Fibroblast of pulmonary artery (primary cell): ENCODE measurements at regions not wholly inside any gene's neighbourhood (a gene's known extent, or its start where the extent isn't known, plus 50 kb on each side); places are given as distances from the start of the nearest gene placed in this dataset.
"Not testable (repeated sequence)": the region's sequence is repeated elsewhere in the genome, so short reads cannot be mapped to it uniquely, and the experiment has no call there.

ENCODE experiments used
- DNase-seq: peaks from one replicate; pipeline ENCODE4 v3.0.0-alpha.2; 2010; ENCODE audit warnings: low read depth
- H3K4me3 ChIP-seq: replicated peaks from 2 replicates; pipeline ENCODE4 v1.5.1; 2011; ENCODE audit warnings: low read depth, mild to moderate bottlenecking, control low read depth, low read length, moderate library complexity
- TF ChIP-seq, protein P1 (sequence below): IDR thresholded peaks from 2 replicates; pipeline ENCODE4 v1.5.1; 2011; ENCODE audit warnings: mild to moderate bottlenecking, control low read depth, low read length, inconsistent platforms; ENCODE audit errors: missing control alignments

DNA sequence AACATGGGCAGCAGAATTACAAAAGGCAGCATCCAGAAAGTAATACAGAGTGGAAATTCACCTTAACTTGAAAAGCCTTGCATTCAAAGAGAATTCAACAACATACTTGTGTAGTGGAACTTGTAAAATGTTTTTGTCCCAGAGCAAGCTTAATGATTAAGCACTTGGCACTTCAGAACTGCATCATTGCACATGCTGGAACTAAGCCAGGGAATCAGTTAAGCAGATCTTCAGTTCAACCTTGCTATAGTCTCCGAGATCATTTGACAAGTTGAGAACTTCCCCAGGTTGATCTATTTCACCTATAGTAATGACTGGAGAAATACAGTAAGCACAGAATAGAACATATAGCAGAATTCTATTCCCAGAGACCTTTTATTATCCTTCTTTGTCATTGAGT lies 1337.2 kb upstream of the NXPH2 start:
- TF ChIP-seq, protein P1, sequence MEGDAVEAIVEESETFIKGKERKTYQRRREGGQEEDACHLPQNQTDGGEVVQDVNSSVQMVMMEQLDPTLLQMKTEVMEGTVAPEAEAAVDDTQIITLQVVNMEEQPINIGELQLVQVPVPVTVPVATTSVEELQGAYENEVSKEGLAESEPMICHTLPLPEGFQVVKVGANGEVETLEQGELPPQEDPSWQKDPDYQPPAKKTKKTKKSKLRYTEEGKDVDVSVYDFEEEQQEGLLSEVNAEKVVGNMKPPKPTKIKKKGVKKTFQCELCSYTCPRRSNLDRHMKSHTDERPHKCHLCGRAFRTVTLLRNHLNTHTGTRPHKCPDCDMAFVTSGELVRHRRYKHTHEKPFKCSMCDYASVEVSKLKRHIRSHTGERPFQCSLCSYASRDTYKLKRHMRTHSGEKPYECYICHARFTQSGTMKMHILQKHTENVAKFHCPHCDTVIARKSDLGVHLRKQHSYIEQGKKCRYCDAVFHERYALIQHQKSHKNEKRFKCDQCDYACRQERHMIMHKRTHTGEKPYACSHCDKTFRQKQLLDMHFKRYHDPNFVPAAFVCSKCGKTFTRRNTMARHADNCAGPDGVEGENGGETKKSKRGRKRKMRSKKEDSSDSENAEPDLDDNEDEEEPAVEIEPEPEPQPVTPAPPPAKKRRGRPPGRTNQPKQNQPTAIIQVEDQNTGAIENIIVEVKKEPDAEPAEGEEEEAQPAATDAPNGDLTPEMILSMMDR, result no peak
- no peak overlapping the region for H3K4me3 ChIP-seq
- no peak for DNase-seq

DNA sequence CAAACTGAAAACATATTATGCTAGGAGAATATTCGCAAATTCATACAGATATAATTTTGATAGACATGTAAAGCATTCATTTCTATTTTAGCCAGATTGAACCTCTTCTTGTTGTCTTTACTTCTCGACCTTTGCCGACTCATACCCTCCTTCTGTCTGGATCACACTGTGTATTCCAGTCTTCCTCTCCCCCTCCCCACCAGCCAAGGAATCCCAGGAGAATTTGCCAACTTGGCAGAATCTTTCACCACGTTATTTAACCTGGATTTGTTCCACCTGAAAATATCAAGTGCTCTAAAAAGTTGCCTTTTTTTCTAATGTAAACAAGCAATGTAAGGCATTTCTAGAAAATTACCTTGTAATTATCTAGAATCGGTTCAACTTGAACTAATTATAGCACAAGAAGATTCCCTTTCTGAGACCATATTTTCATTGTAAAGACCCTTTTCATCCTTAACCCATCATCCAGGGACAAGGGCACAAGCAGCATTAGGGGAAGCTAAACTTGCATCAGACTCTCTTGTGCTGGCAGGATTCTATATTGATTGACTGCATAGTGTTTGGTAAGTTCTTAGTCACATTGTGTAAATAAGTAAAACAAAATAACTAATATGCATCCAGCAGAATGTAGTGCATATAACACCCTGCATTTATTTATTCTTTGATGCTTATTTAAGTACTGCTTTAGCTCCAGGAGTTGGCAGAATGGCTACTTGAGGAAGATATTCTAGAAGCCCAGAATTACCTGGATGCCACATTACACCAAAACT lies 1328.7 kb upstream of the NXPH2 start:
- TF ChIP-seq, protein P1, result no peak
- no peak overlapping the region for H3K4me3 ChIP-seq
- no peak for DNase-seq

DNA sequence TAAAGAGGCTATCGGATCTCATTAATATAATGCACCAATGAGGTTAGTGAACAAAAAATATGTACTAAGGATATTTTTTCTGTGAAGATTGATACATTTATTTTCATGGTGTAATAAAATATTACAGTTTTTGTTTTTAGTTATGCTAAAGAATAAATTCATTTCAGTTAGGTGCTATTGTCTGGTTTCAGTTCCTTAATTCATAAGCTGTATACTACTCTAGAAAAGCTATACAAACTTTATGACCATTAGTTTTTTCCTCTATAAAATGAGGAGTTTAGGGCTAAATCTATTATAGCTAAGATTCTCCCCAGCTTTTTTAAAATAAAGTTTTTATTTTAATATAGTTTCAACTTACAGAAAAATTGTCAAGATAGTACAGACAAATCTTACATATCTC lies 1311.7 kb upstream of the NXPH2 start:
- TF ChIP-seq, protein P1, result no peak

DNA sequence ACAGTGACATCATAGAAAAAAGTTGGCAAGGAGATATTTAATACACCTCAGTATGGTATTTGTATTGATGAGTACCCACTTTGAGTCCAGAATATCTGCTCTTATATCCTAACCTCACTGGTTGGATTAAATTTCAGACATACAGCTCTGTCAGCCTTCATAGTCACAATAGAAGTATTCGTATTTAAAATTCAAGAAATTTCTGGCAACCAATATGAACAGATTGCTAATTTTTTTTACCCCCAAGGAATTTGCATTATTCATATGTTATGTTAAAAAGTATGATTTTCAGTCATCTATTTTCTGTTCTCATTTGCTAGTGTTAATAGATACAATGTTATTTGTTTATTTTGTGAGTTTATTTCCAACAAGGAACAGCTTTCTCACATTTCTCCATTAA lies 1306.8 kb upstream of the NXPH2 start:
- H3K4me3 ChIP-seq, result no peak overlapping the region
- TF ChIP-seq, protein P1, result no peak
- no peak for DNase-seq

More for the DNA sequence above, 1311.7 kb upstream of the NXPH2 start:
- H3K4me3 ChIP-seq, result no peak overlapping the region
- no peak for DNase-seq

DNA sequence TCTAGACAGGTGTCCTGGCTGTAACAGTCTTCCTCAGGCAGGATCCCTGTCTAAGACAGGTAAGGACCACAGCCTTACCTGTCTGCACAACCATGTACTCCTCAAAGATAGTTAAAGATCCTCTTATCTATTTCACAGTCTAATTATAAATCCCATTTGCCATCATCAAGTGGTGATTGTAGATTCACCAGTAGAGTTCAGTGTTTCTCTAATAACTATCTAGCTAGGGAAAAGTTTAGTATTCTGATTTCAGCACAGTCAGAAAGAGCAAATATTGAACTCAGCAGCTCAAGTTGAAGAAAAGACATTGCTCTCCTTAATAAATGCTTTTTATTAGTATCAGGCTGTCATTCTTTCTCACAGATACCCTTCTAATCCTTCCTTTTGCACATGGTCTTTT lies 1305.5 kb upstream of the NXPH2 start:
- H3K4me3 ChIP-seq, result no peak overlapping the region
- peak; percentile 20 for DNase-seq
- TF ChIP-seq, protein P1, result peak; percentile 27

DNA sequence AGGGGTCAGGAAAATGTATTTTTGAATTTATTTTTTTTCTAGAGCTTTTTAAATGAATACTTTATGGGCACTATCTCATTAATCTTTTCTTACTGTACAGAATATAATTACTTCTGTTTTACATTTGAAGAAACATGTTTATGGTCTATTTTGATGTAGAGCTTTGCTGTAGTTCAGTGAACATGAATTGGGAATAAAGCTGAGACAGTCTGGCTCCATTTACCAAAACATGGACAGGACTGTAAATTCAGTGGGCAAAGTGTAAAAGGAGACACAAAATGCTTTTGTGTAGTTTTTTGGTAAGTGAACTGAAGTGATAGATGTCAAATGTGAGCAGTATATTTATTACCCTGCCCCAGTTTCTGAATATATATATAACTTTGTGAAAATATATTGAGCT lies 1298.8 kb upstream of the NXPH2 start:
- TF ChIP-seq, protein P1, result no peak
- no peak for DNase-seq

DNA sequence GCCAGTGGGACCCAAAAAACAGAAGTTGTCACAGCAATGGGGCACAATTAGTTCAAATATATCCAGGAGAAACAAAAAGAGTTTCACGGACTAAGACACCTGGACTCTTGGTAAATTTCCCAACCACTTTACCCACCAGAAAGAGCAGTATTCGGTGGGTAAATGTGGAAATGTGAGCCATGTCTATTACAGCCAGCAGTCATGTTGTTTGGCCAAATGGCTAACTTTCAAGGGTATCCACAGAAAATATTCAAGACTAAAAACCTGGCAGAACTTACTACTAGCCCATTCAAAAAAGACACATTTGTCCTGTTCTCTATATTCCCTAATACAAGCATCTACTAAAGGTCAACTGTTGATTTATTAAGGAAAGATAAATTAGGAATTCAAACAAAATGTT lies 1296.0 kb upstream of the NXPH2 start:
- no peak overlapping the region for H3K4me3 ChIP-seq
- TF ChIP-seq, protein P1, result no peak
- no peak for DNase-seq

More for the DNA sequence above, 1298.8 kb upstream of the NXPH2 start:
- H3K4me3 ChIP-seq, result no peak overlapping the region

DNA sequence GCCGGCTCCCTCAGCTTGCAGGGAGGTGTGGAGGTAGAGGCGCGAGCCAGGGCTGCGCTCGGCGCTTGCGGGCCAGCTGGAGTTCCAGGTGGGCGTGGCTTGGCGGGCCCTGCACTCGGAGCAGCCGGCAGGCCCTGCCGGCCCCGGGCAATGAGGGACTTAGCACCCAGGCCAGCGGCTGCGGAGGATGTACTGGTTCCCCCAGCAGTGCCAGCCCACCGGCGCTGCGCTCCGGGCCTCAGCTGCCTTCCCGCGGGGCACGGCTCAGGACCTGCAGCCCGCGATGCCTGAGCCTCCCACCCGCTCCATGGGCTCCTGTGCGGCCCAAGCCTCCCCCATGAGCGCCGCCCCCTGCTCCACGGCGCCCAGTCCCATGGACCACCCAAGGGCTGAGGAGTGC lies 1293.6 kb upstream of the NXPH2 start:
- DNase-seq, result not testable (repeated sequence)

More for the DNA sequence above, 1293.6 kb upstream of the NXPH2 start:
- H3K4me3 ChIP-seq, result not testable (repeated sequence)
